PC-9 (cell line): ENCODE measurements at regions not wholly inside any gene's neighbourhood (a gene's known extent, or its start where the extent isn't known, plus 50 kb on each side); places are given as distances from the start of the nearest gene placed in this dataset.

ENCODE experiments used
- BruUV-seq: library from RNA; stranded (reverse); fragments of 400-500 nt; replicated peaks from 2 replicates; lab custom pipeline; 2021; lab: Mats Ljungman, UMichigan
- CTCF ChIA-PET: fragments of 300-600 bp; sonication (Branson Sonifier 250); formaldehyde crosslinking; loops from one replicate; lab custom pipeline; 2022; ENCODE audit warnings: antibody characterized with exemption; lab: Charles Lee
- POLR2A ChIA-PET: fragments of 300-600 bp; sonication (Branson Sonifier 250); formaldehyde crosslinking; loops from one replicate; lab custom pipeline; 2022; ENCODE audit warnings: antibody characterized with exemption; ENCODE audit not compliant: unreplicated experiment; lab: Charles Lee
- DNase-seq, 2 experiments: peaks; one replicate each; pipeline versions ENCODE4 v3.0.0 to v3.0.0-alpha.2; 2015 to 2022; ENCODE audit warnings: mixed read lengths in 1 of 2
- H2AFZ ChIP-seq: fragments of 200-600 bp; sonication (generic); 2 replicates; pipeline ENCODE4 v1.8.1; 2017; ENCODE audit warnings: antibody characterized with exemption
- H3F3A ChIP-seq: fragments of 200-600 bp; sonication (generic); 2 replicates; pipeline ENCODE4 v1.8.1; 2017; ENCODE audit warnings: antibody characterized with exemption, mild to moderate bottlenecking, low read depth; ENCODE audit not compliant: insufficient read depth
- H3K27ac ChIP-seq: fragments of 200-600 bp; sonication (generic); 2 replicates; pipeline ENCODE4 v1.6.1; 2016; ENCODE audit warnings: mixed run types
- H3K27me3 ChIP-seq: fragments of 200-600 bp; sonication (generic); 2 replicates; pipeline ENCODE4 v1.6.1; 2016; ENCODE audit warnings: low read depth, mixed run types; ENCODE audit not compliant: insufficient read depth
- H3K36me3 ChIP-seq: fragments of 200-600 bp; sonication (generic); 2 replicates; pipeline ENCODE4 v1.6.1; 2016; ENCODE audit warnings: low read depth, mixed run types
- H3K4me1 ChIP-seq: fragments of 200-600 bp; sonication (generic); replicated peaks from 2 replicates; pipeline ENCODE4 v1.6.1; 2016; ENCODE audit warnings: mixed run types; ENCODE audit not compliant: insufficient read depth
- H3K4me2 ChIP-seq: fragments of 200-600 bp; sonication (generic); 2 replicates; pipeline ENCODE4 v1.6.1; 2017; ENCODE audit warnings: mixed run types
- H3K4me3 ChIP-seq: fragments of 200-600 bp; sonication (generic); 2 replicates; pipeline ENCODE4 v1.6.1; 2016; ENCODE audit warnings: mixed run types
- H3K79me2 ChIP-seq: fragments of 200-600 bp; sonication (generic); 2 replicates; pipeline ENCODE4 v1.6.1; 2017; ENCODE audit warnings: low read depth, mixed run types
- H3K9me2 ChIP-seq: fragments of 200-600 bp; sonication (generic); 2 replicates; pipeline ENCODE4 v1.8.1; 2017; ENCODE audit warnings: mild to moderate bottlenecking; ENCODE audit not compliant: insufficient read depth
- H3K9me3 ChIP-seq: fragments of 200-600 bp; sonication (generic); 2 replicates; pipeline ENCODE4 v1.8.1; 2016; ENCODE audit warnings: low read depth; ENCODE audit not compliant: insufficient read depth
- H4K20me1 ChIP-seq: fragments of 200-600 bp; sonication (generic); 2 replicates; pipeline ENCODE4 v1.8.1; 2017; ENCODE audit not compliant: insufficient read depth
- EZH2 ChIP-seq: fragments of 200-600 bp; sonication (generic); IDR thresholded peaks from 2 replicates; pipeline ENCODE4 v1.8.0; 2017; ENCODE audit warnings: antibody characterized with exemption, low read depth
- intact Hi-C: fragments of 100-400 bp; cut with micrococcal nuclease; formaldehyde crosslinking; loops from one replicate; pipeline ENCODE4 v1.10.0; 2022; ENCODE audit not compliant: unreplicated experiment
- TF ChIP-seq, protein P1 (sequence below): fragments of 200-600 bp; sonication (generic); conservative IDR thresholded peaks from 2 replicates; pipeline ENCODE4 v1.6.1; 2017; ENCODE audit warnings: mixed run types, antibody characterized with exemption, mild to moderate bottlenecking, moderate library complexity

DNA sequence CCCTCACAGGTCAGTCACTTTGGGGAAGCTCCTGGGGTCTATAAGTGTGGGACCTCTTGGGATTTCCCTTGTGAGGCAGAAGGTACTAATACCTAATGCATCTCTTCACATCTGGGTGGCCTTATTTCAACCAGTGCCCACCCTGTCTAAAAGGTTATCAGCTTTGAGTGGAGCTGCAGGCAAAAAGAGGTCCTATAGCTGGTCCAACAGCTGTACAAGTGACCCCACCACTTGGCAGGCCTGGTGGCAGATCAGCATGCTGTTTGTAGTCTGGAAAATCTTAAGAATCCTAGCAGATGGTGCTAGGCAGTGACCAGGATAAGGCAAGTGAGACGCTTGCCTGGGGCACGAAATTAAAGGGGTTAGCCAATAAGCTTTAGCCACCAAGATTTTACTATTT is 51.6 kb upstream of the GTSF1L start:
- Histone ChIP-seq H2AFZ (no peak overlapping the region), H3K4me2 (no peak overlapping the region), H4K20me1 (no peaks in the 10 kb centered on the region), H3K27me3 (no peaks in the 10 kb centered on the region), H3K36me3 (no peaks in the 10 kb centered on the region), H3K4me3 (no peak overlapping the region), H3K27ac (no peak overlapping the region), H3K4me1 (peaks cover 20% of the 10 kb centered on the region), H3K79me2 (no peaks in the 10 kb centered on the region), H3F3A (peaks cover 2% of the 10 kb centered on the region; the same call in 1 of the 2 replicates), H3K9me2 (no peaks in the 10 kb centered on the region), H3K9me3 (peaks cover 28% of the 10 kb centered on the region)
- no peak for TF ChIP-seq EZH2
- TF ChIP-seq, protein P1, sequence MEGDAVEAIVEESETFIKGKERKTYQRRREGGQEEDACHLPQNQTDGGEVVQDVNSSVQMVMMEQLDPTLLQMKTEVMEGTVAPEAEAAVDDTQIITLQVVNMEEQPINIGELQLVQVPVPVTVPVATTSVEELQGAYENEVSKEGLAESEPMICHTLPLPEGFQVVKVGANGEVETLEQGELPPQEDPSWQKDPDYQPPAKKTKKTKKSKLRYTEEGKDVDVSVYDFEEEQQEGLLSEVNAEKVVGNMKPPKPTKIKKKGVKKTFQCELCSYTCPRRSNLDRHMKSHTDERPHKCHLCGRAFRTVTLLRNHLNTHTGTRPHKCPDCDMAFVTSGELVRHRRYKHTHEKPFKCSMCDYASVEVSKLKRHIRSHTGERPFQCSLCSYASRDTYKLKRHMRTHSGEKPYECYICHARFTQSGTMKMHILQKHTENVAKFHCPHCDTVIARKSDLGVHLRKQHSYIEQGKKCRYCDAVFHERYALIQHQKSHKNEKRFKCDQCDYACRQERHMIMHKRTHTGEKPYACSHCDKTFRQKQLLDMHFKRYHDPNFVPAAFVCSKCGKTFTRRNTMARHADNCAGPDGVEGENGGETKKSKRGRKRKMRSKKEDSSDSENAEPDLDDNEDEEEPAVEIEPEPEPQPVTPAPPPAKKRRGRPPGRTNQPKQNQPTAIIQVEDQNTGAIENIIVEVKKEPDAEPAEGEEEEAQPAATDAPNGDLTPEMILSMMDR, result no peak
- no peak for DNase-seq
- POLR2A ChIA-PET, result interaction anchor here (0.7 kb wide), 2 partner anchors 77 to 1276 kb away, joined by 3 to 11 read pairs; no protein-coding TSS in a partner anchor
- BruUV-seq, result no TSS peak
- CTCF ChIA-PET, result no interaction called here
- intact Hi-C loops, result no loop called here

DNA sequence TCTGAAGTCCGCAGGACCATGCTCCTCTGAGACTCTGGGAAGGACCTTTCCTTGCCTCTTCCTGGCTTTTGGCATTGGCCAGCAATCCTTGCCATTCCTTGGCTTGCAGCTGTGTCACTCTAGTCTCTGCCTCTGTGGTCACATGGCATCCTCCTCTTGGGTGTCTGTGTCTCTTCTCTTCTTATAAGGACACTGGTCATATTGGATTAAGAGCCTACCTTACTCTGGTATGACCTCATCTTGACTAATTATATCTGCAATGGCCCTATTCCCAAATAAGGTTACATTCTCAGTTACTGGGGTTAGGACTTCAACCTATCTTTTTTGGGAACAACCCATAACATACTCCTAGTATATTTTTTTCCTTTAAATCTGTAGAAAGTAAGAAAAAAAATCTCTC is 49.9 kb upstream of the GTSF1L start:
- no TSS peak for BruUV-seq
- peaks cover 6% of the 10 kb centered on the region for H3K4me1 ChIP-seq
- peaks cover 28% of the 10 kb centered on the region for H3K9me3 ChIP-seq
- H3K36me3 ChIP-seq, result no peaks in the 10 kb centered on the region
- H2AFZ ChIP-seq, result no peak overlapping the region
- no peak for DNase-seq
- no peaks in the 10 kb centered on the region for H3F3A ChIP-seq
- no peaks in the 10 kb centered on the region for H3K27me3 ChIP-seq
- H3K4me2 ChIP-seq, result no peak overlapping the region
- H3K9me2 ChIP-seq, result no peaks in the 10 kb centered on the region
- TF ChIP-seq EZH2, result no peak
- TF ChIP-seq, protein P1, result no peak
- ChIA-PET CTCF (no interaction called here), POLR2A (interaction anchor here (0.6 kb wide), 1 partner anchor 15 kb away, joined by 5 read pairs; no protein-coding TSS in a partner anchor)
- no peak overlapping the region for H3K4me3 ChIP-seq
- H3K27ac ChIP-seq, result no peak overlapping the region
- intact Hi-C loops, result no loop called here
- no peaks in the 10 kb centered on the region for H3K79me2 ChIP-seq
- H4K20me1 ChIP-seq, result no peaks in the 10 kb centered on the region
